LHCN-M2 (cell line): ENCODE measurements at regions not wholly inside any gene's neighbourhood (a gene's known extent, or its start where the extent isn't known, plus 50 kb on each side); places are given as distances from the start of the nearest gene placed in this dataset.

Experiments
- DNase-seq: peaks from one replicate; pipeline ENCODE4 v3.0.0-alpha.2; 2012; ENCODE audit warnings: low read depth

DNA sequence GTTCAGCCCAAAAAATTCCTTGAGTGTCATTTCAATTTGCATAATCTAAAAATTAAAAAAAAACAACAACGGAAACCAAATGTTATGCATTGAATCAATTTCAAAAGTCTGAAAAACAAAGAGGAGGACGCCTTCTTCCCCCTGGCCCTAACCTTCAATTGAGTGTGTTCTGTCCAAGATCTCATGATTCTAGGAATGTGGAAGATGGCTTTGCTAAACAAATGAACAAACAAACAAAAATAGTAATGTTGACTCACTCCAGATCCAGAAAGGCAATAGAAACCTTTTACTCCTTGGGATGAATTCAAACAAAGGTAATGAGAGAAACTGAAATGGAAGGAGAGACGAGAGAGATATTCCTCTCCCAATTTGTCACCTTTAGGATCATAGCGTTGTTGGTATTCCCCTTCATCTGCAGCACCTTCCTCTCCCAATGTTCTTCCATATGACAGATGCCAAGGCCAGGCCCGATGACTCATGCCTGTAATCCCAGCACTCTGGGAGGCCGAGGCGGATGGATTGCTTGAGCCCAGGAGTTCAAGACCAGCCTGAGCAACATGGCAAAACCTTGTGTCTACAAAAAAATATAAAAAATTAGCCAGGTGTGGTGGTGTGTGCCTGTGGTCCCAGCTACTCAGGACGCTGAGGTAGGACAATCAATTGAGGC, 109.2 kb upstream of the ADGRF1 start:
- no peak for DNase-seq

GRCh38 chr6:47149554-47149953, 107.4 kb upstream of the ADGRF1 start:
- DNase-seq: no peak

DNA sequence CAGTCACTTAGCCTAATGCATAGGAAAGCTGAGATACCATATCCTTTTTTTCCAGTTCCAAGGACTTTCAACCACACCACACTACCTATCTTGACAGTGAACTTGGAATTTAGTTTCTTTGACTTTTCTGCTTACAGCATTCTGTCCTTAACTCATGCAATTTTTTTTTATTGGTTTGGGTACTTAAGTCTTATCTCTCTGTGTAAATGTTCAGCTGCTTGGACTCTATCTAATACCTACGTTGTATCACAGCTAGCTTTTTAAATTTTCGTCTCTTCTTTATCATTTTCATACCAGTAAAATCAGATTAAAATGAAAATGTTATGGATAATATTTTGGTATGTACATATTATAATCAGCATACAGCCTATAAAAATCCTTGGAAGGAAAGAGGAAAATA, 106.9 kb upstream of the ADGRF1 start:
- DNase-seq: no peak

DNA sequence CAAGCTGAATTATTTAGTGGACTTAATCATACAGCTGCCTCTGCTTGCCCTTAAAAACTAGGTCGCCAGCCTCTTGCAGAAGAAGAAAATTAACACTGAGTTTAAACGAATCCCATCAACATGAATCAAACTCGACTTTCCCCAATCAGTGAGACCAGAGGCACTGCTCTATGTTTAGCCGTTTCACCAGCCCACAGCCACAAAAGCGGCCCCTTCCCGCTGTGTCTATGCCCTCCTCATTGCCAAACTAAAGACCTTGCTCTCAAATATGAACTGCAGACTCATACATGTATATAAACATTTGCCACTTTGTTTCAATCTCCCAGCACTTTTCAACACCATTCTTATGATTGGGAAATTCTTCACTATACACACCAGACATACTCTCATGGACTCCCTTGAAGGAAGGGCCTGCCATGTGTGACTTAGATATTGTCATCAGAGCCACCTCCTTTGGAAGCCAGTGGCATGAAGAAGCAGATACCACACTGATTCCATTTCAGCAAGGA, 105.8 kb upstream of the ADGRF1 start:
- no peak for DNase-seq

DNA sequence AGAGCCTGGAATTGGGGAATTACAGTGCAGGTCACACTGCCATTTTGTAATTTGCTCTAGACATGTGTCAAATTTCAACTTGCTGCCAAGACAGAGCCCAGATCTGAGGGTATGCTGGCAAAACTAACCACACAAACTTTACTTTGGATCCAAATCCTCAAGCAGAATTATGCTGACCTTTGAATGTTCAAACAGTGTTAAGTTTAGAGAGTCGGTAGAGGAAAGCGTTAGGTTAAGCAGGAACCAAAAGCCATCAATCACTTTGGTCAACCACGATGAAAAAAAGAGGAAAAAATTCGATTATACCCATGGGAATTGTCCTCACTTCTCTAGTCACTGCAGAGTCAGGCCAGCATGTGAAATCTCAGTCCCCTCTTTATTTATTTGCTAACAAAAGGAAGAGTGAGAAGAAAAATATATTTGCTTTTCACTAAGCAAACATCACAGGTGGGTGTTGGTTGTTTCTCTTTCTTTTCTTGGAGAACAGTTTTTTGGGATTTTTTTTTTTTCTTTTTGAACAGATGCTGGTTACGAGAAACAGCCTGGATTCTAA, 105.1 kb upstream of the ADGRF1 start:
- DNase-seq: no peak

- peak; percentile 57 for DNase-seq
These were observed 104.5 kb upstream of the ADGRF1 start for GRCh38 chr6:47146431-47147174.

GRCh38 chr6:47145212-47145611, 103.1 kb upstream of the ADGRF1 start:
- DNase-seq: no peak

DNA sequence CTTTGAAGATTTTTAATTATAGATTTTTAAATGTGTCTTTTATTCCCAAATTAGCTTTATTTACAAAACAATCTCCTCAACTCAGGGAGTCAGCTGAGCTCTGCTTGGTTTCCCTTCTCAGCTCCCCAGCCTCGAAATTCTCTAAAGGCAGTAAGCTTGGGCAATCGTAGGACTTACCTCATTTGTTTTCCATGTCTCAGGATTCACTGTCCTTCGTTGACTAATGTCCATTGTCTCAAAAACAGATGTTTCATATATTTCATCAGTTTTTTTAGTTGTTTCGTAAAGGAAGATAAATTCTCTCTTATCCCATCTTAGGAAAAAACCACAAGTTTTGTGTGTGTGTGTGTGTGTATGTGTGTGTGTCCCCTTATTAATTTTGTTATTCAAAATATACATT, 102.2 kb upstream of the ADGRF1 start:
- DNase-seq: peak; percentile 90

DNA sequence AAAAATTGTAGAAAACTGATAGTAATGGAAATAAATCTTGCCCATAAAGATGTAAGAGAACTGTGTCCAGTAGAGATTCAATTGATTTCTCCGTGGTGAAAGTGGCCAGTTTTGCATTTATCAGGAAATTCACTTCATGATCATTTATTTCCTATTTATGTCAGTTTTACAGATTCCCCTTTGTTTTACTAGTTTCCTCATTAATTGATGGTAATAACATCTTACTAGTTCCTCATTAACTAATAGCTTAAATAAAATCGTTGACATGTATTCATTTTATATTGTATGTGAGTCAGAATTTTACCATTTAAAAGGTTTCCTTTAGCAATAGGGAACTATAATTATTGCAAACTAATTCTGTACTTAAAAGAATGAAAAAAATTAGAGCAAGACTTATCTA, 99.8 kb upstream of the ADGRF1 start:
- no peak for DNase-seq

- DNase-seq: no peak
These were observed 99.0 kb upstream of the ADGRF1 start for GRCh38 chr6:47141171-47141570.

DNA sequence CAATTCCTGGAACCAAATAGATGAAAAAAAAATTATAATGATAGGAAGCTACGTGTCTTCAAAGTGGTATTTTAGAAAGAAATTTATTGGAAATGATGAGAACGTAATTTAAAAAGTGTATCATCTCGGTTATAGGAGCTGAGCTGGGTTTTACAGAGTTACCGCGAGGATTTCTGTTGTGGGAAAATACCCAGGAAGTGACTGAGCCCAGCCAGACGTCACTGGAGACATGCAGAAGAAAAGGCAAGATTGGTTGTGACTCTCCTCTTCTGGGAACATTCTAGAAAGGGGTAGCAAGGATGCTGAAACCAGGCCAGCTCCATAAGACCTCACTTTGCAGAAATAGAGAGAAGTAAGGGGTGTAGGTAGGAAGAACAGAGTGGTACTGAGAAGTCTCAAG, 95.9 kb upstream of the ADGRF1 start:
- DNase-seq: no peak

DNA sequence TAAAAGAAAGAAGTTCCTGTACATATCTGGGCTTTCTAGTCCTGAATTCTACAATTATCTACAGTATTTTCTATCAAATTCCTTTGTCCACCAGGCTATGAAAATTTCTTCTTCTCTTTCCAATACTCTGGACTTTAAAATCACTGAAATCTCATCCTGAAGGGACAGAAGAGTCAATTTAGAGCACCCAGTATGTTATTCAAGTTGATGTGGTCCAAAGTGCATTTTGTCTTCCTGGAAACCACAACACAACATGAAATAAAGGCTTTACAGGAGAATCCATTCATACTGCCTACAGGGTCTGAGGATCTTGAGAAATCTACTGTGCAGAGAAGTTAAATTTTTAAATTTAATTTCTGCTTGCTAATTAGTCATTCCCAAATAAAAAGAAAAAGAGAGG, 94.9 kb upstream of the ADGRF1 start:
- no peak for DNase-seq

DNA sequence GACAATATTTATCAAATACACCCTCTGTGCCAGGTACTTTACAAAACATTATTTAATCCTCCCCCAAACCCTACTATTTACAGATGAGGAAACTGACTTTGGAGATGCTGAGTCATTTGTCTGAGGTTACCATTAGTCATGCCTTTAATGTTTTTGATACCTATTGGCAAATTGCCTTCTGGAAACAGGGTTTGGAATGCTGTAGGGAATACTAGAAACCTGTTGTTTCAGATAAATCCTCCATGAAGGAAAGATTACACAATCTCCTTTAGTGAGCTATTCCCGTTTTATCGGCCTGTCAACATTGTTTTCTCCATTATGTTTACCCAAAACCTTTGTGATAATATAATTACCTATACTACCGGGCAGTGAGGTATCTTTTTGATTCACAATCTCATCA, 93.6 kb upstream of the ADGRF1 start:
- peak; percentile 93 for DNase-seq

DNA sequence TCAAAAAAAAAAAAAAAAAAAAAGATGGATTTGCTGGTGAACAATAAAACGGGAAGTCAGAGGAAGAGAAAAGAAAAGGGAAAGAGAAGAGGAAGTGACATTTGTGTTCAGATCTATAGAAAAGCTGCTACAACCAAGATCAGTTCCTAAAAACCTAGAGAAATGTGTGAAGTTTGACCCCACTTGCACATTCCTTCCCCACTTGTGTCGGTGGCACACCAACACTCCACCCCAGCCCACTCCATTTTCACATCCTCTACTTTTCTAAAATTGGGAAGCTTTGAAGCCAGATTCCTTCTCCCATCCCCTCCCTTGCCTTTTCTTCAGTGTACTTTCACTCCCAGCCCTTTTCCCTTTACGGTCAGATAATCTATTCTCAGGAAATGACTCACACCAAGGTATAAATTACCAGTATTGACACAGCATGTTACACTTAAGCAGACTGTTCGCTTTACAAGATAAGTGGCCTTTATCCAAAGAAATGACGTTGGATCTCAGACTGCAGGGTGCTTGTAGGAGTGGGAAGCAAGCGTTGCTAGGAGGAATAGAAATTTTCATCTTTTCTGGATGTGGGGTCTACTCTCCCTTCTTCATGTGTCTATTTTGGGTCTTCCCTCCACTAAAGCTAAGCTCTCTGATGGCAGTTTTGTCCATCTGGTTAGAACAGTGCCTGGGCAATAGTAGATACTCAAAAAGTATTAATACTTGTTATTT, 92.5 kb upstream of the ADGRF1 start:
- peak; percentile 79 for DNase-seq

GRCh38 chr6:47133230-47134000, 91.3 kb upstream of the ADGRF1 start:
- no peak for DNase-seq

GRCh38 chr6:47132724-47133123, 90.6 kb upstream of the ADGRF1 start:
- DNase-seq: no peak

DNA sequence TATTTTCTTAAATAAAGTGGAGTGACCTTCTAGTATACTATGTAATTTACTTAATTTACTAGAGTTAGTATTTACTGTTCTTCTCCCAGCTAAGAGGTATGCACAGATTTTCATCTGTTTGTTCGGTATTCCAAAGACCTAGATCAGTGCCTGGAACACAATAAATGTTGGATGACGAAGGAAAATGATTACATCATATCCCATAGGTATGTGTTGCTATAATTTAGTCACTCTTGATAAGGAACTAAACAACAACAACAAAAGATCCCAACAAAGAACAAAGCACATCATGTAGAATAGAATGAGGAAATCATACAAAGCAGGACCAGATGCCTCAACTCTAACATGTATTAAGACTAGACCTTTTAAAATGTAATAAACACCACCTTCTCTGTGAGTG, 89.6 kb upstream of the ADGRF1 start:
- no peak for DNase-seq

DNA sequence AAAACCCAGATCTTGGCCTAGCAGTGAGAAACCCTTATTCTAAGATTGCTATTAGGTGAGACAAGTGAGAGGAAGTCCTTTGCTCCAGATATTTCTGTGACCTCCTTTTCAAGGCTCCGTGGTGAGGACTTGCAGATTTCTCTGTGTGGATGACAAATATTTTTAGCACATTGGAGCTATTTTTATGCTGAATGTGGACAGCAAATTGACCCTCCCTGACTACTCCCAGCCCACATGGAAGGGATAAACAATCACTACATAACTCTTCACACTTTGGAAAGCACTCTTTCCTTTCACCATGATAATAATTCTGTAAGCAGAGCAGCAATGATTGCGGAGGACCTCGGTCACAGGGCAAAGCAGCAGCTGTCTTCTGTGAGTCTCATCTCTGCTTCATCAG, 88.0 kb upstream of the ADGRF1 start:
- DNase-seq: no peak

DNA sequence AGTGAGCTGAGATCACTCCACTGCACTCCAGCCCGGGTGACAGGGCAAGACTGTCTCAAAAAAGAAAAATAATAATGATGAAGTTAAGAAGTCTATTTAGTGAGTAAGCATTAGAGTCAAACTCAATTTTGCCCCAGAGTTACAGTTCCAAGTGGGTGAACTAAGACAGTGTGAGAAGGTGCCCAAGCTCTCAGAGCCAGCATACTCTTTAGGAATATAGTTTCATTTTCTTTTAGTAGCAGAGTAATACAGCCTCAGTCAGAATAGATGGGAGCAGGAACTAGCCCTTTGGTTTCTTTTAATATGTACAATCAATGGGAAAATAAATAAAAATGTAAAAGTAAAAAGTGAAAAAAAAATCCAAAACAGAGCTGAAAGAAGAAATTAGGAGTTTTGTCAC, 87.0 kb upstream of the ADGRF1 start:
- DNase-seq: no peak

DNA sequence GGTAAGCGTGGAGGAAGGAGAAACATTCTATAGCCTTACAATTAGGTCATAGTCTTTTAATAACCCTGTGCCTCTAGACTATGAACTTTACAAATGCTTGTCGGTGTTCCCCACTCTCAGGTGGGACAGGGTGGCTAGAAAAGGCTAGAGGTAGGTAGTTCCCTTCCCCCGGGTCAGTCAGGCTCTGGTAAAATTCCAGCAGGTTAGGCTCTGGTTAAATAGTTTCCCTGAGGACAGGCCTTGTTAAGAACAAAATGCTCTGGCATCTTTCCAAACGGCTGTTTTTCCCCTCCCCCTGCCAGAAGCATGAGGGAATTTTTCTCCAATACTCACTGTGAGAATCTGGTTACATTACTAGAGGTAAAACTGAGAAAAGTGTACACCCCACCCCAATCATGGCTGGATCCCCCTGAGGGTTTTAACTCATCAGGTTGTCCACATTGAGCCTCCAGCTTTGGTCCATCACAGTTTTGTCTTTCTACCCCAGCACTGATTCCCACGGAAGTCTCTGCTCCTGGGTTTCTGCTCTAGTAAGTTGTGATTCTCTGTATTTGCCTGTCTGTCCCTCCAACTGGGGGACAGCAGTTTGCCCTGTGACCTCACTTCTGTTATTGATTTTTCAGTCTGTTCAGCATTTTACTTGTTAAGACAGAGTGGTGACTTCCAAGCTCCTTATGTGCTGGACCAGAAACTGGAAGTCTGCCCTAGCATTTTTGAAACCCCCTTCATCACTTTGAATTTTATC, 84.7 kb upstream of the ADGRF1 start:
- DNase-seq: peak; percentile 43

DNA sequence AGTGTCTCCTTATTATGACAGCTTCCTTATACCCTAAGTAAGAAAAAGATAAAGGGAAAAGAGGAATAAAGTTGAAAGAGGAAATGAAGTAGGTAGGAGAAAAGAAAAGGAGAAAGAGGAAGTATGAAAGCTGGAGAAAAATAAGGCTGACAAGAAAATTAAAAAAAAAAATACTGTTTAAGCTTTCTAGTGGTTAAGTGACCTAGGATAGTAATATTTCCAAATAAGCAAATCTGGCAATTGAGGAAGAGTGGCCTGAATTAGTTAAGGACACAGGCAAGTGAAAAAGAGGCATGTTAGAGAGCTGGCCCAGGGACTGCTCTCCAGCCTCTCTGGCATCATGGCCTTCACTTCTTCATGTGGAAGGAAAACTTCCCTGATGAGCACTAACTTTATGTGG, 76.5 kb upstream of the ADGRF1 start:
- DNase-seq: no peak
